Neural progenitor cell (in vitro differentiated cells): ENCODE measurements at regions not wholly inside any gene's neighbourhood (a gene's known extent, or its start where the extent isn't known, plus 50 kb on each side); places are given as distances from the start of the nearest gene placed in this dataset.

Source experiments
- DNase-seq: peaks from one replicate; pipeline ENCODE4 v3.0.0-alpha.2; 2016; ENCODE audit warnings: low spot score
- H2AFZ ChIP-seq: fragments of 200-600 bp; sonication (generic); replicated peaks from 2 replicates; pipeline ENCODE4 v1.6.1; 2016; ENCODE audit warnings: antibody characterized with exemption
- H3F3A ChIP-seq: fragments of 200-600 bp; sonication (generic); 2 replicates; pipeline ENCODE4 v1.6.1; 2016; ENCODE audit warnings: antibody characterized with exemption, low read depth
- H3K27ac ChIP-seq: fragments of 200-600 bp; sonication (generic); 2 replicates; pipeline ENCODE4 v1.5.1; 2016; ENCODE audit warnings: mild to moderate bottlenecking
- H3K27me3 ChIP-seq: fragments of 200-600 bp; sonication (generic); 2 replicates; pipeline ENCODE4 v1.6.1; 2016; ENCODE audit warnings: mild to moderate bottlenecking, moderate library complexity
- H3K36me3 ChIP-seq: fragments of 200-600 bp; sonication (generic); 2 replicates; pipeline ENCODE4 v1.5.1; 2016
- H3K4me1 ChIP-seq: fragments of 200-600 bp; sonication (generic); 2 replicates; pipeline ENCODE4 v1.6.1; 2016; ENCODE audit warnings: mixed run types
- H3K4me2 ChIP-seq: fragments of 200-600 bp; sonication (generic); 2 replicates; pipeline ENCODE4 v1.6.1; 2016
- H3K4me3 ChIP-seq: fragments of 200-600 bp; sonication (generic); 2 replicates; pipeline ENCODE4 v1.5.1; 2016
- H3K79me2 ChIP-seq: fragments of 200-600 bp; sonication (generic); 2 replicates; pipeline ENCODE4 v1.6.1; 2016; ENCODE audit warnings: low read depth
- H3K9ac ChIP-seq: fragments of 200-600 bp; sonication (generic); 2 replicates; pipeline ENCODE4 v1.6.1; 2016
- H3K9me3 ChIP-seq: fragments of 200-600 bp; sonication (generic); 2 replicates; pipeline ENCODE4 v1.5.1; 2016; ENCODE audit warnings: low read depth
- H4K20me1 ChIP-seq: fragments of 200-600 bp; sonication (generic); 2 replicates; pipeline ENCODE4 v1.6.1; 2016; ENCODE audit warnings: low read depth
- H3K27ac Mint-ChIP-seq: 3 replicates; pipeline ENCODE4 v1.8.0; 2021; ENCODE audit warnings: mixed read lengths
- H3K27me3 Mint-ChIP-seq: 2 replicates; pipeline ENCODE4 v1.8.0; 2022; ENCODE audit warnings: low read depth, mild to moderate bottlenecking, inconsistent platforms, moderate library complexity, mixed read lengths; ENCODE audit not compliant: insufficient read depth
- H3K36me3 Mint-ChIP-seq: 3 replicates; pipeline ENCODE4 v1.8.0; 2021; ENCODE audit warnings: mixed read lengths
- H3K4me1 Mint-ChIP-seq: 3 replicates; pipeline ENCODE4 v1.8.0; 2021; ENCODE audit warnings: mixed read lengths
- H3K4me3 Mint-ChIP-seq: 3 replicates; pipeline ENCODE4 v1.8.0; 2021; ENCODE audit warnings: mild to moderate bottlenecking, moderate library complexity, mixed read lengths
- H3K9me3 Mint-ChIP-seq: 3 replicates; pipeline ENCODE4 v1.8.0; 2020; ENCODE audit warnings: mixed read lengths
- EZH2 ChIP-seq: fragments of 200-600 bp; sonication (generic); IDR thresholded peaks from 2 replicates; pipeline ENCODE4 v1.6.1; 2017; ENCODE audit warnings: antibody characterized with exemption, mild to moderate bottlenecking, moderate library complexity
- EZH2phosphoT487 ChIP-seq: fragments of 200-600 bp; sonication (generic); IDR thresholded peaks from 2 replicates; pipeline ENCODE4 v1.6.1; 2017; ENCODE audit warnings: antibody characterized with exemption
- TF ChIP-seq, protein P1 (sequence below): fragments of 200-600 bp; sonication (generic); IDR thresholded peaks from 2 replicates; pipeline ENCODE4 v1.5.1; 2017; ENCODE audit warnings: antibody characterized with exemption, mild to moderate bottlenecking

DNA sequence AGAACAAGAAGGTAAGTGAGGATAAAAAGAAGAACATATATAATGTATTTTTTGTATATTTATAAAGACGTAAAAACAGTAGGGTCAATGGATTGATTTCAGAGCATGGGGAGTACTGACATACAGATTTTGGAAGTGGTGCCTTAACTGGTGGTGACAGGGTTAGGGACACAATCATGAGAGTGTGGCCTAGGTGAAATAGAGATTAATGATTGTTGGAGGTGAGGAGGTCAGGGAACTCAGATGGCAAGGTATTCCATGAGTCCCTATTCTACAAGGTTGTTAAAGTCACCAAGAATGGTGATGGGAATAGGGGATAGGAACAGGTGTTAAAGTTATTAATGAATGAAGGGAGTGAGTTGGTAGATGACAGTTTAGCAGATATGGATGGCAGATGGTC, 210.8 kb downstream of the SEMA6A start:
- peaks cover 19% of the 10 kb centered on the region for H3K27me3 ChIP-seq
- peaks cover 4% of the 10 kb centered on the region for H3K9me3 Mint-ChIP-seq
- H3K27ac ChIP-seq, result no peak overlapping the region
- peaks cover 3% of the 10 kb centered on the region for H3F3A ChIP-seq
- no peak overlapping the region for H3K4me3 ChIP-seq
- H3K4me2 ChIP-seq, result no peak overlapping the region
- no peak overlapping the region for H3K4me3 Mint-ChIP-seq
- H3K27ac Mint-ChIP-seq, result no peak overlapping the region
- no peaks in the 10 kb centered on the region for H3K27me3 Mint-ChIP-seq
- DNase-seq, result no peak
- TF ChIP-seq EZH2phosphoT487 (no peak), EZH2 (no peak)
- TF ChIP-seq, protein P1, sequence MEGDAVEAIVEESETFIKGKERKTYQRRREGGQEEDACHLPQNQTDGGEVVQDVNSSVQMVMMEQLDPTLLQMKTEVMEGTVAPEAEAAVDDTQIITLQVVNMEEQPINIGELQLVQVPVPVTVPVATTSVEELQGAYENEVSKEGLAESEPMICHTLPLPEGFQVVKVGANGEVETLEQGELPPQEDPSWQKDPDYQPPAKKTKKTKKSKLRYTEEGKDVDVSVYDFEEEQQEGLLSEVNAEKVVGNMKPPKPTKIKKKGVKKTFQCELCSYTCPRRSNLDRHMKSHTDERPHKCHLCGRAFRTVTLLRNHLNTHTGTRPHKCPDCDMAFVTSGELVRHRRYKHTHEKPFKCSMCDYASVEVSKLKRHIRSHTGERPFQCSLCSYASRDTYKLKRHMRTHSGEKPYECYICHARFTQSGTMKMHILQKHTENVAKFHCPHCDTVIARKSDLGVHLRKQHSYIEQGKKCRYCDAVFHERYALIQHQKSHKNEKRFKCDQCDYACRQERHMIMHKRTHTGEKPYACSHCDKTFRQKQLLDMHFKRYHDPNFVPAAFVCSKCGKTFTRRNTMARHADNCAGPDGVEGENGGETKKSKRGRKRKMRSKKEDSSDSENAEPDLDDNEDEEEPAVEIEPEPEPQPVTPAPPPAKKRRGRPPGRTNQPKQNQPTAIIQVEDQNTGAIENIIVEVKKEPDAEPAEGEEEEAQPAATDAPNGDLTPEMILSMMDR, result no peak
- H3K4me1 Mint-ChIP-seq, result peaks cover 13% of the 10 kb centered on the region
- no peak overlapping the region for H3K9ac ChIP-seq
- H3K36me3 Mint-ChIP-seq, result peaks cover 5% of the 10 kb centered on the region
- no peaks in the 10 kb centered on the region for H3K9me3 ChIP-seq
- no peaks in the 10 kb centered on the region for H3K36me3 ChIP-seq
- H4K20me1 ChIP-seq, result no peaks in the 10 kb centered on the region
- no peak overlapping the region for H2AFZ ChIP-seq
- peaks cover 13% of the 10 kb centered on the region for H3K4me1 ChIP-seq
- no peaks in the 10 kb centered on the region for H3K79me2 ChIP-seq

DNA sequence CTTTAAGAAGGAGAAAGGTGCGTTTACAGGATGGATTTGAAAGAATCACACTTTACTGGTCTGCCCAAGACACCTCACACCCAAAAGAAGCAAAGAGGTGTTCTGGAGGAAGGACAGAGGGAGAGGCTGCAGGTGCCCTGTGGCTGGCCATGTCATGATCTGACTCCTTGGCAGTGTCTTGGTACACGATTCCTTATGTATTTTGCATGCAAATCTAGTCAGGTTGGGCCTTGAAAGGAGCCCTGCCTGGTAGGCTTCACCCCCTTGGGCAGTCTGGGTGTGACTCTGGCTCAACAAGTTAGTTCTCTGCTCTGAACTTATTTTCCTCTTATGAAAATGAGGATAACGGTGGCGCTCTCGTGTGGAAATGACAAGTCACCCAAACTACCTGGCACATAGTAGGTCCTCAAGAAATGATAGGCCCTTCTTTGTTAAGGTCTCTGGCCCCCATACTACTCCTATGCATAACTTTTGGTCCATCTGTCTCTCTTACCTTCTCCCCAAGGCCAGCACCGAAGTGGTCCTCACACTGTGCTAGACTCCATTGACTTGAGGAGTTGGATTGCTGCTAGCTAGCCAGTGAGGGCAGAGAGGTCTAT, 212.5 kb downstream of the SEMA6A start:
- Histone ChIP-seq H3F3A (peaks cover 3% of the 10 kb centered on the region), H3K9me3 (no peaks in the 10 kb centered on the region), H2AFZ (peak overlapping the region; percentile 87), H3K4me3 (peak overlapping the region; percentile 44), H3K36me3 (no peaks in the 10 kb centered on the region), H3K79me2 (no peaks in the 10 kb centered on the region), H3K9ac (no peak overlapping the region), H3K27me3 (peaks cover 19% of the 10 kb centered on the region), H3K4me1 (peaks cover 13% of the 10 kb centered on the region), H4K20me1 (no peaks in the 10 kb centered on the region), H3K27ac (no peak overlapping the region), H3K4me2 (peak overlapping the region; percentile 77)
- no peak overlapping the region for H3K27ac Mint-ChIP-seq
- H3K4me3 Mint-ChIP-seq, result no peak overlapping the region
- TF ChIP-seq EZH2phosphoT487 (no peak), EZH2 (no peak)
- TF ChIP-seq, protein P1, result no peak
- no peaks in the 10 kb centered on the region for H3K27me3 Mint-ChIP-seq
- H3K9me3 Mint-ChIP-seq, result peaks cover 4% of the 10 kb centered on the region
- H3K36me3 Mint-ChIP-seq, result peaks cover 5% of the 10 kb centered on the region
- no peak for DNase-seq
- H3K4me1 Mint-ChIP-seq, result peaks cover 13% of the 10 kb centered on the region

DNA sequence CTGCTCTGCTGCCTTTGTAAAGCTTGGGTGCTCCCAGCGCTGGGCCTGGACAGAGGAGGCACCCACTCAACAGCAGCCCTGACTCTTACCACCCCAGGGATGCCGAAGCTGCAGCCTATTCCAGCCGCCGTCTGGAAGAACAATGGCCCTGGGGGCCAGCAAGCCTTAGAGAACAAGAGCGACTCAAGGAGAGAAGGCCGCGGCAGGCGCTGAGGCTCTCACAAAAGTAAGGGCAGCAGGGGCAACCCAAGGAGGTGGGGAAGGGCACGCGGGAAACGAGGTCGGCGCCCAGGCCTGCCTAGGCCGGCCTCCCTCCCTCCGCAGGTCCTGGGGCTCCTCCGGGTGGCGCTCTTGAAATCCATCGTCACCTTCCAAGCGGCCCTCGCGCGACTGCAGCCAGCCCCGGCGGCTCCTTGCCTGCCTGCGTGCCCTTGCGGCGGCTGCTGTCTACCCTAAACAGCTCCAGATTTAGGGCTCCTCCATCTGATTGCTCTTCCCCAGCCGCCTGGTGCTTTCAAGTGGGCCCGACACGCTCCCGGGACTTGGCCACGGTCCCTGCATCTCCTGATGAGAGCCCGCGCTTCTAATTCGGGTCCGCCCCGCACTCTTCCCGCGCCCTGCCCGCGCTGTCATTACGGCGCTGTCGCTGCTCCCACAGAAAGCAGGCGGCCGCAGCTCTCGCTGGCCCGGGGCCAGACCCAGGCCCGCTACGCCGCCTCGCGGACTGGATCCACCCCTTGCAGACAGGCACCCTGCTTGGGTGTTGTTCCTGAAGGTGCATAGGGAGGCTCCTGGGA, 213.3 kb downstream of the SEMA6A start:
- Mint-ChIP-seq H3K4me1 (peaks cover 13% of the 10 kb centered on the region), H3K36me3 (peaks cover 5% of the 10 kb centered on the region), H3K9me3 (peaks cover 4% of the 10 kb centered on the region), H3K27me3 (no peaks in the 10 kb centered on the region), H3K4me3 (peak overlapping the region; percentile 75), H3K27ac (no peak overlapping the region)
- Histone ChIP-seq H3K27me3 (peaks cover 19% of the 10 kb centered on the region), H2AFZ (peak overlapping the region; percentile 87), H3K27ac (no peak overlapping the region), H3K4me2 (peak overlapping the region; percentile 77), H3K79me2 (no peaks in the 10 kb centered on the region), H3F3A (peaks cover 3% of the 10 kb centered on the region), H3K9ac (no peak overlapping the region), H3K9me3 (no peaks in the 10 kb centered on the region), H3K36me3 (no peaks in the 10 kb centered on the region), H4K20me1 (no peaks in the 10 kb centered on the region), H3K4me1 (peaks cover 13% of the 10 kb centered on the region), H3K4me3 (peak overlapping the region; percentile 44)
- TF ChIP-seq EZH2phosphoT487, result no peak
- TF ChIP-seq EZH2, result peak; percentile 31
- TF ChIP-seq, protein P1, result peak; percentile 43
- DNase-seq, result peak; percentile 84
